GM19395 (cell line): ENCODE measurements at regions not wholly inside any gene's neighbourhood (a gene's known extent, or its start where the extent isn't known, plus 50 kb on each side); places are given as distances from the start of the nearest gene placed in this dataset.

Experiments
- ATAC-seq: cut with Tn5 transposase; IDR thresholded peaks from one replicate; pipeline ENCODE4 v1.9.1; 2021; ENCODE audit warnings: mild to moderate bottlenecking, moderate library complexity; ENCODE audit not compliant: unreplicated experiment

DNA sequence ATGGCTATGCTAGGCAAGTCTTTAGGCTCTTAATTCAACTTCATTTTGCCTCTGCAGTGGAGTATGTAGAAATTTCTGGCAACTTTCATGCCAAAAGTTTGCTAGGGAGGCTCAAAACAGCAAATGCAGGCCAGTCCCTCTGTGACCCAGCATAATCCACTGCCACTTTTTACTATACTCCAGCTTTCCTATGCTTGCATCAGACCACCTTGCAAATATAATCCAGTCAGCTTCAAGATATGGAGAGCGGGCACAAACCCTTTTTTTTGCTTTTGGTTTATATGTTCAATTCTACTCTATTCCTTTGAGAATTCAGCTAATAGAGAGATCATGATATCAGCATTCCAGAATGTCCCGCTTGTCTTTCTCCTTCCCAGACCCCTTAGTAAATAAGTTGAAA lies 192.0 kb upstream of the PABPC4L start:
- ATAC-seq: no peak

- no peak for ATAC-seq
Observed at GRCh38 chr4:134390319-134390718, 188.7 kb upstream of the PABPC4L start.

GRCh38 chr4:134388351-134388750 lies 186.8 kb upstream of the PABPC4L start:
- ATAC-seq: no peak

DNA sequence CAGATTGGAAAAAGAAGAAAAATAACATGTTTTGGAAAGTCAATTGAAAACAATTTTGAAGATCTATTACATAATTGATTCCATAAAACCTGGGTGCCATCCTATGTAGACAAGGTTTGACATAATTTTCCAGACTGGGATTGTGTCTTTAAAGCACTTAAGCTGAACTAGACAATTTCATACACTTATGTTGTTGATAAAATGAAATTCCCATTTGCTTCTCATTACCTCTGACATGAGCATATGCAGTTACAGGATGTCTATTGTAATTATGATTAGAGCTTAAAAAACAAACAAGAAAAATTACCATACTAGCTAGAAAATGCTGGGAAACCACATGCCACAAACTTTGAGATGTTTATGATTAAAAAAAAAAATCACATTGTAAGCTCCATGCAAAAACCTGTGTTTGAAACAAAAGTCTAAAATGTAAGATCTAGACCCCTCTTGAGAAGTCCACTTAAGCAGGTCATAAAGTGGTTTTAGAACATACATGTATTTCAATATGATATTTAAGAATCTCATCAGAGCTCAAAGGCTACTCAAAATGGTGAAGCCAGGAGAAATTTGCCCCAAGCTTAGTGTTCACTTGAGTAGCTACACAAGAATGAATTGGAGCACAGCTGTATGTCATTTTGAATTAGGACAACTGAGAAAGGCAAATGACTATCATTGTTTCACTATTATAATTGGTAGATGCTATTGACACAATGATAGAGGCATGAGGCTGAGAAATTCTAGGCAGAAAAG lies 181.1 kb upstream of the PABPC4L start:
- no peak for ATAC-seq

- no peak for ATAC-seq
Observed at GRCh38 chr4:134375775-134376174, 174.2 kb upstream of the PABPC4L start.

GRCh38 chr4:134365852-134366251 lies 164.3 kb upstream of the PABPC4L start:
- ATAC-seq: no peak

DNA sequence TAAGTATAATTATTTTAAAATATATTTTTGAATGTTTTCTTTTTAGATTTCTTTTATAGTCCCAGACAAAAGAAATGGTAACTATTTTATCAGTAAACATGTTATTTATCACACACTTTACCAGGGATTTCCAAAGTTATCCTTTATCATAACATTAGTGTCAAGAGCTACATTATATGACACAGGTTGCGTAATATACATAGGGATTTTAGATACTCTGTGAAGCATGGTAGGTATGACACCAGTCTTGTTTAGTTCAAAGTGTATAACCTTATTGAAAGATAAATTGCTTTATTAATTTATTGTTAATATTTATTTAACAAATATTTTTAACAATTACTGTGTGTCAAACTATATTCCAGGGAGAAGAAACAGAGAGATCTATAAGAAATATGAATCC lies 163.3 kb upstream of the PABPC4L start:
- ATAC-seq: no peak

GRCh38 chr4:134345244-134345643 lies 143.7 kb upstream of the PABPC4L start:
- no peak for ATAC-seq

GRCh38 chr4:134343656-134344055 lies 142.1 kb upstream of the PABPC4L start:
- ATAC-seq: no peak

- no peak for ATAC-seq
Observed at GRCh38 chr4:134343081-134343480, 141.5 kb upstream of the PABPC4L start.

DNA sequence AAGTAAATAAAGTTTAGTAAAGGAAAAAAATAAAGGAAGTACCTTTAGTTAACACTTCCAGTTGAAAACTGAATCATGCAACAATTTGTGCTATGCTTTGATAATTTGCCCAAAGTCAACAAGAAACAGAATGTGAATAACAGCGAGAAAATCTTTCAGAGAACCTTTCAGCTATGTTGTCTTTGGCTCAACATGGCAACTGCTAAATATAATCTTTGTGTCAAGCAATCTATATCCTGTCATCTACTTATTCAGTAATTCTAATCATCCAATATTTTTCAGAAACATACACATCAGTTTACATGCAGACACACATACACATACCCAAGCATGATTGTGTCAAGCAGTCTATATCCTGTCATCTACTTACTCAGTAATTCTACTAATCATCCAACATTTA lies 136.0 kb upstream of the PABPC4L start:
- ATAC-seq: no peak

DNA sequence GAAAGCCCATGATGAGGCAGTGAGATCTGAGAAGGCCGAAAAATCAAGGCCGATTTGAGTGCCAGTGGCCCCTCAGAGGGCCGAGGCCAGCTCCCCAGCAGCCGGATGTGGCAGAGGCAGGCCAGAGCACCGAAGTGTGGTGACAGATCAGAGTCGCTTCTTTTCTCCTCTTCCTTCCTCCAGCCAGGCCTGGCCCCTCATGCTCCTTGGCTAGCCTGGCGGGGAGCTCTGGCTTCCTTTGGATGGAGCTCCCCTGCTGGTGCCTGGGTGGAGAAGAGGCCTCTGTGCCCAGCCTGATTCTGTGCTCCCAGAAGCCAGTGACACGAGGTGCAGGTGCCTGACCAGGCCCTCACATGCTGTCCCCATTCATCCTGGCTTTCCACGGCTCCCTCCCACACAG lies 127.2 kb upstream of the PABPC4L start:
- no peak for ATAC-seq

GRCh38 chr4:134327274-134328122 lies 125.9 kb upstream of the PABPC4L start:
- ATAC-seq: no peak

- no peak for ATAC-seq
Observed at GRCh38 chr4:134326866-134327265, 125.3 kb upstream of the PABPC4L start.

DNA sequence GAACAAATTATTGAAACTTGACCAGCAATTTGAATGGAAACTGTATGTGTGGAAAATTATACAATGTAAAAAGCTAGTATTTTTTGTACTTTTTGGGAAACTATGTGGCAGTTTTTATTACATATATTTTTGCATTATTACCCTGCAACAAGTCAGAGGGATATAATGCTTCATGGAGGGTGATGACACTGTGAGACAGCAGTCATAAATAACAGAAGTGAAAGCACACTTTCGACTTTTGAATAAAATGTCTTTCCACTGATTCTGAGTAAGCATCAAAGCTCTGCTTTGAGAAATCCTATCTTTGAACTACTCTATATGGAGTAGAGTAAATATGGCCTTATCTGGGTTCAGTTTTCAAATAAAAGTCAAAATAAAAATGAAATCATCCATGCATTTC lies 122.6 kb upstream of the PABPC4L start:
- ATAC-seq: no peak

DNA sequence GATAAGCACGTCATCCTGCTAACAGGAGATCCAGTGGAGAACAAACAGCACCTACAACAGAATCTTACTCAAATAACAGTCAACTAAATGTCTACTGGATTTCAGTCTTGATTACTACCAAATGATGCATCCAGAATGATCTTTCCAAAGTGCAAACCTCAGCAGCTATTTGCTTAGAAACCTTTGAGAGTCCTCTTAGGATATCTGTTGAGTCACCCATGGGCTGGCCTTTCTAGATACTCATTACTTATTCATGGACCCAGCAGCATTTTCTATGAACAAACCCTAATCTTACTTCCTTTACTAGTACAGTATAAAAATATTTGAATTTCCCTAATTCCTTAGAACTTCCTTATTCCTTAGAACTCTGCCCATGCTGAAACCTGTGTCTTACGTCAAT lies 118.5 kb upstream of the PABPC4L start:
- ATAC-seq: no peak

- no peak for ATAC-seq
Observed at GRCh38 chr4:134313591-134313990, 112.0 kb upstream of the PABPC4L start.

DNA sequence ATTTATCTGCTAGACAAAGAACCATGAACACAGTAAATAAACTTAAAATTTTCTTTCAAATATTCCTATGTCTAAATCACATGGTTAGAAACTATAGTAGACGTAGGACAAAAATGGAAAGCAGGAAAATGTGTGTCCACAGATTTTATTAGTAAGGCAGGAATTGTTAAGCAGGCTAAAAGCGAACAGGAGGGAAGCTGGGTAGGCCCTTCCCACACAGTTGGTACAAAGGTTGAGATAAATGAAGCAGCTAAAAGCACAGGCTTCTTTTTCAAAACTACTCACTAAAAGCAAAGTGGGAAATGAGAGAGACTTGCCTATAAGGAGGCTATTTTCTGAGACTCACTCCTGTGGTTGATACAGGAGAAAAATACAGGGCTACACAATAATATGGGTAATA lies 108.1 kb upstream of the PABPC4L start:
- no peak for ATAC-seq

GRCh38 chr4:134308910-134309309 lies 107.3 kb upstream of the PABPC4L start:
- ATAC-seq: no peak

DNA sequence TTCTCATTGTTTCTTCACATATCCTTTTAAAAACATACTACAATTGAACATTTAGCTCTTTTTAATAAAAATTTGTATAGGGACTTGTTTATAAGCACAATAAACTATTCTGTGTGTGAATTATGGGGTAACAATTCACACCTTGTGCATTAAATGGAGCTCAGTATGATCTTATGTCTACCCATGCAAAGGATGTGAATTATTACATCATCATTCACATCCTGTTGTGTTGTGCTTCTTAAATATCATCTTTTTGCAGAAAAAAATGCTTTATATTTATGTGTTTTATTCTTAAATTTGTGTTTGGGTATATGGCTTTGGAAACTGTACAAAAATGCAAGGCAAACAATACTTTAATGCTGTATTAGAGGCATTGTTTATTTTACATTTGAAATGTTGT lies 96.7 kb upstream of the PABPC4L start:
- ATAC-seq: no peak

DNA sequence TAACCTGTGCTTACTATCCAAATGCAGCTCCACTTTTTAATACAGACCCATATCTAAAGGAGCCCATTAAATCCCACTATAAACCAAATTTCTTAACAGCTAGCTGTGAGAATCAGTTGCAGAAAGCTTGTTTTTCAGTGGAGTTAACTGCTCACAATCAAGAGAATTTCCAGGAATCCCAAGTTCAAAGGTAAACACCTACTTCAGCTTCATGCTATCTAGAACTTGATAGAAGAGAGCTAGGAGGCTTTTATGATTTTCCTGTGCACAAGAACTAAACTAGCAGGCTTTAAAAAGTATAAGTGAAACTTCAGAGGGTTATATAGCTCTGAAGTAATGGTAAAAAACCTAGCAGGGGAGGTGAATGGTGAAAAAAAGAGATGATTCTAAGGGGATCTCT lies 96.2 kb upstream of the PABPC4L start:
- ATAC-seq: no peak

DNA sequence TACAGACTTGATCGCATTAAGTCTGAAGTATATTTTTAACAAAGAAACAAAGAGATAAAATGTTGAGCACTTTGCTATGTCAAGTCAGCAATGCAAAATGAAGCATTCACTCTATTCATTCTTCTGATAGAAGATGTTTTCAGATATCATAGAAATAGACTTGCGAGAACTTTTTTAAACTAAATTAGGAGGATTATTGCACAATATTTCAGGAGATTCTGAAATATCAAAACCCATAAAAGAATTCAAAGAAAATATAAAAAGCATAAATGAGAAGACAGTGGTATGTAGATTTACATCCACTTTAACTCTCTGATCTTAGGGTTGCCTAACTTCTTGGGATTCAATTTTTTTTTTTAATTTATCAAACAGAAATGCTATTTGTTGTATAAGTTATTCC lies 81.1 kb upstream of the PABPC4L start:
- no peak for ATAC-seq
